ENCODE measurements at regions not wholly inside any gene's neighbourhood (a gene's known extent, or its start where the extent isn't known, plus 50 kb on each side); places are given as distances from the start of the nearest gene placed in this dataset.

- no peak for TF ChIP-seq POLR2A (IDR thresholded peaks at IDR 0.05)
- TF ChIP-seq, protein P1, sequence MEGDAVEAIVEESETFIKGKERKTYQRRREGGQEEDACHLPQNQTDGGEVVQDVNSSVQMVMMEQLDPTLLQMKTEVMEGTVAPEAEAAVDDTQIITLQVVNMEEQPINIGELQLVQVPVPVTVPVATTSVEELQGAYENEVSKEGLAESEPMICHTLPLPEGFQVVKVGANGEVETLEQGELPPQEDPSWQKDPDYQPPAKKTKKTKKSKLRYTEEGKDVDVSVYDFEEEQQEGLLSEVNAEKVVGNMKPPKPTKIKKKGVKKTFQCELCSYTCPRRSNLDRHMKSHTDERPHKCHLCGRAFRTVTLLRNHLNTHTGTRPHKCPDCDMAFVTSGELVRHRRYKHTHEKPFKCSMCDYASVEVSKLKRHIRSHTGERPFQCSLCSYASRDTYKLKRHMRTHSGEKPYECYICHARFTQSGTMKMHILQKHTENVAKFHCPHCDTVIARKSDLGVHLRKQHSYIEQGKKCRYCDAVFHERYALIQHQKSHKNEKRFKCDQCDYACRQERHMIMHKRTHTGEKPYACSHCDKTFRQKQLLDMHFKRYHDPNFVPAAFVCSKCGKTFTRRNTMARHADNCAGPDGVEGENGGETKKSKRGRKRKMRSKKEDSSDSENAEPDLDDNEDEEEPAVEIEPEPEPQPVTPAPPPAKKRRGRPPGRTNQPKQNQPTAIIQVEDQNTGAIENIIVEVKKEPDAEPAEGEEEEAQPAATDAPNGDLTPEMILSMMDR (IDR thresholded peaks at IDR 0.05): no peak
Measured at GRCh38 chr1:175885326-175885725, 141.9 kb upstream of the TNR start.
